ENCODE measurements at regions not wholly inside any gene's neighbourhood (a gene's known extent, or its start where the extent isn't known, plus 50 kb on each side); places are given as distances from the start of the nearest gene placed in this dataset.

DNA sequence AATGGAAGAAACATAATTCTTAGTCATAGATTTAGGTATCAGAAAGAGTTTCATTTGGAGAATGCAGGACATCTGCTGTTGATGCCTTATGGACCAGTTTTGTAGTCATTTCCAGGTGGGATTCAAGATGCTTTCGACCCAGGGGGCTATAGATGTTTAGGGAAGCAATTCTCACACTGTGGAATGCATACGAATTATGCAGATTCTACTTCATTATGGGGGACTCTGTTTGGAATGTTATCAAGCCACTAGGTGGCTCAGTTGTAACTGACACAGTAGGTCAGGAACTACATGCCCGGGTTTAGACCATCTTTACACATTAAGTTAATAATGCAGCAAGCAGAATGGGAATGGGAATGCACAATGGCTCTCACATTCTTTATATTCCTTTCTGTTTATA is 1359.8 kb downstream of the ZPLD1 start:
- H3K79me2 ChIP-seq (ENCODE audit: low read depth), result no peaks in the 10 kb centered on the region
- Mint-ChIP-seq H3K4me1 (peaks cover 3% of the 10 kb centered on the region), H3K36me3 (no peaks in the 10 kb centered on the region), H3K27me3 (ENCODE audit: insufficient read depth, low read depth) (no peaks in the 10 kb centered on the region), H3K4me3 (no peak overlapping the region), H3K27ac (no peak overlapping the region), H3K9me3 (no peaks in the 10 kb centered on the region)
- no peaks in the 10 kb centered on the region for H3K27me3 ChIP-seq
- no peak overlapping the region for H3K9ac ChIP-seq
- H3K4me1 ChIP-seq, result no peaks in the 10 kb centered on the region
- DNase-seq (ENCODE audit: low spot score), result peak; percentile 42
- no peak overlapping the region for H3K4me3 ChIP-seq
- H3K4me2 ChIP-seq, result no peak overlapping the region
- no peak overlapping the region for H3K27ac ChIP-seq
- H3K36me3 ChIP-seq, result no peaks in the 10 kb centered on the region
- no peaks in the 10 kb centered on the region for H4K20me1 ChIP-seq (ENCODE audit: low read depth)
- H3F3A ChIP-seq (ENCODE audit: low read depth), result no peaks in the 10 kb centered on the region
- TF ChIP-seq EZH2phosphoT487 (IDR thresholded peaks at IDR 0.05) (no peak), EZH2 (IDR thresholded peaks at IDR 0.05) (no peak)
- TF ChIP-seq, protein P1, sequence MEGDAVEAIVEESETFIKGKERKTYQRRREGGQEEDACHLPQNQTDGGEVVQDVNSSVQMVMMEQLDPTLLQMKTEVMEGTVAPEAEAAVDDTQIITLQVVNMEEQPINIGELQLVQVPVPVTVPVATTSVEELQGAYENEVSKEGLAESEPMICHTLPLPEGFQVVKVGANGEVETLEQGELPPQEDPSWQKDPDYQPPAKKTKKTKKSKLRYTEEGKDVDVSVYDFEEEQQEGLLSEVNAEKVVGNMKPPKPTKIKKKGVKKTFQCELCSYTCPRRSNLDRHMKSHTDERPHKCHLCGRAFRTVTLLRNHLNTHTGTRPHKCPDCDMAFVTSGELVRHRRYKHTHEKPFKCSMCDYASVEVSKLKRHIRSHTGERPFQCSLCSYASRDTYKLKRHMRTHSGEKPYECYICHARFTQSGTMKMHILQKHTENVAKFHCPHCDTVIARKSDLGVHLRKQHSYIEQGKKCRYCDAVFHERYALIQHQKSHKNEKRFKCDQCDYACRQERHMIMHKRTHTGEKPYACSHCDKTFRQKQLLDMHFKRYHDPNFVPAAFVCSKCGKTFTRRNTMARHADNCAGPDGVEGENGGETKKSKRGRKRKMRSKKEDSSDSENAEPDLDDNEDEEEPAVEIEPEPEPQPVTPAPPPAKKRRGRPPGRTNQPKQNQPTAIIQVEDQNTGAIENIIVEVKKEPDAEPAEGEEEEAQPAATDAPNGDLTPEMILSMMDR (IDR thresholded peaks at IDR 0.05), result peak; percentile 51
- H2AFZ ChIP-seq (replicated peaks), result no peak overlapping the region
- no peaks in the 10 kb centered on the region for H3K9me3 ChIP-seq (ENCODE audit: low read depth)

DNA sequence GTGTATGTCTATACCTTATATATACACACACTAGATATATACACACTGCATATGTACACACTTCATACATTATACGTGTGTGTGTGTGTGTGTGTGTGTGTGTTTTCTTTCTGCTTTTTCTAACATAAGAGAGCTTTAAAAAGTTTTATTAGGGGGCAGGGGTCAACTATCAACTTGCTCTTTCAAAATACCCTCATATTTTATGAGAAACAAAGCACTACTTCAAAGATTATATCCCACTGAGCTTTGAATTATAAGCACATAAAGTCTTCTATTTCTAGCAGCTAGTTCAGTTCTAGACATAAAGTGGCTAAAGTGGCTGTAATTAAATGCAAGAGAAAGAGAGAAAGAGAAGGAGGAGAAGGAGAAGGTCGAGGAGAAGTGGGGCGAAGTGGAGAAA is 1361.3 kb downstream of the ZPLD1 start:
- no peaks in the 10 kb centered on the region for H3K4me1 ChIP-seq
- H3K36me3 ChIP-seq, result no peaks in the 10 kb centered on the region
- Mint-ChIP-seq H3K27ac (no peak overlapping the region), H3K27me3 (ENCODE audit: insufficient read depth, low read depth) (no peaks in the 10 kb centered on the region), H3K4me3 (no peak overlapping the region), H3K36me3 (no peaks in the 10 kb centered on the region), H3K4me1 (peaks cover 3% of the 10 kb centered on the region), H3K9me3 (no peaks in the 10 kb centered on the region)
- H4K20me1 ChIP-seq (ENCODE audit: low read depth), result no peaks in the 10 kb centered on the region
- no peak overlapping the region for H3K4me2 ChIP-seq
- H3K9ac ChIP-seq, result no peak overlapping the region
- no peak for DNase-seq (ENCODE audit: low spot score)
- no peaks in the 10 kb centered on the region for H3K9me3 ChIP-seq (ENCODE audit: low read depth)
- no peak overlapping the region for H3K27ac ChIP-seq
- H3K4me3 ChIP-seq, result no peak overlapping the region
- TF ChIP-seq, protein P1 (IDR thresholded peaks at IDR 0.05), result no peak
- TF ChIP-seq EZH2 (IDR thresholded peaks at IDR 0.05) (no peak), EZH2phosphoT487 (IDR thresholded peaks at IDR 0.05) (no peak)
- H2AFZ ChIP-seq (replicated peaks), result no peak overlapping the region
- H3F3A ChIP-seq (ENCODE audit: low read depth), result no peaks in the 10 kb centered on the region
- no peaks in the 10 kb centered on the region for H3K27me3 ChIP-seq
- no peaks in the 10 kb centered on the region for H3K79me2 ChIP-seq (ENCODE audit: low read depth)

DNA sequence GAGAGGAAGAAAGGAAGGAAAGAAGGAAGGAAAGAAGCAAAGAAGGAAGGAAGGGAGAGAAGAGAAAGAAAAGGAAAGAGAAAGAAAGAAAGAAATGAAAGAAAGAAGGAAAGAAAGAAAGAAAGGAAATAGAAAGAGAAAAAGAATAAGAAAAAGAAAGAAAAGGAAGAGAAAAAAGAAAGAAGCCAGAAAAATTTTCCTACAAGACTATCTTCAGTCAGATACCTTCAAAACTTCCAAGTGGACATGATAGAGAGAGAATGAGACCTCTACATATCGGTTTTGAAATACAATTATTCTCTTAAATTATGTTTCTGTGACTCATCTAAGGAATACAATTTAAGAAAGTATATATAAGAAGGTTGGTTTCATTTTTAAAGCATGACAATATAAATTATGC is 1369.0 kb downstream of the ZPLD1 start:
- H3K4me3 ChIP-seq, result no peak overlapping the region
- Mint-ChIP-seq H3K27me3 (ENCODE audit: insufficient read depth, low read depth) (peaks cover 3% of the 10 kb centered on the region), H3K4me1 (no peaks in the 10 kb centered on the region), H3K4me3 (no peak overlapping the region), H3K27ac (no peak overlapping the region), H3K36me3 (no peaks in the 10 kb centered on the region), H3K9me3 (peaks cover 3% of the 10 kb centered on the region)
- TF ChIP-seq EZH2phosphoT487 (IDR thresholded peaks at IDR 0.05) (no peak), EZH2 (IDR thresholded peaks at IDR 0.05) (no peak)
- TF ChIP-seq, protein P1 (IDR thresholded peaks at IDR 0.05), result no peak
- no peaks in the 10 kb centered on the region for H3K79me2 ChIP-seq (ENCODE audit: low read depth)
- no peaks in the 10 kb centered on the region for H3K27me3 ChIP-seq
- no peak overlapping the region for H3K9ac ChIP-seq
- H4K20me1 ChIP-seq (ENCODE audit: low read depth), result no peaks in the 10 kb centered on the region
- no peaks in the 10 kb centered on the region for H3K9me3 ChIP-seq (ENCODE audit: low read depth)
- no peak overlapping the region for H3K27ac ChIP-seq
- no peak overlapping the region for H3K4me2 ChIP-seq
- no peaks in the 10 kb centered on the region for H3K36me3 ChIP-seq
- H3K4me1 ChIP-seq, result no peaks in the 10 kb centered on the region
- H3F3A ChIP-seq (ENCODE audit: low read depth), result no peaks in the 10 kb centered on the region
- no peak overlapping the region for H2AFZ ChIP-seq (replicated peaks)
- DNase-seq (ENCODE audit: low spot score), result no peak

All from neural progenitor cell (in vitro differentiated cells).